ENCODE measurements at regions not wholly inside any gene's neighbourhood (a gene's known extent, or its start where the extent isn't known, plus 50 kb on each side); places are given as distances from the start of the nearest gene placed in this dataset.

DNA sequence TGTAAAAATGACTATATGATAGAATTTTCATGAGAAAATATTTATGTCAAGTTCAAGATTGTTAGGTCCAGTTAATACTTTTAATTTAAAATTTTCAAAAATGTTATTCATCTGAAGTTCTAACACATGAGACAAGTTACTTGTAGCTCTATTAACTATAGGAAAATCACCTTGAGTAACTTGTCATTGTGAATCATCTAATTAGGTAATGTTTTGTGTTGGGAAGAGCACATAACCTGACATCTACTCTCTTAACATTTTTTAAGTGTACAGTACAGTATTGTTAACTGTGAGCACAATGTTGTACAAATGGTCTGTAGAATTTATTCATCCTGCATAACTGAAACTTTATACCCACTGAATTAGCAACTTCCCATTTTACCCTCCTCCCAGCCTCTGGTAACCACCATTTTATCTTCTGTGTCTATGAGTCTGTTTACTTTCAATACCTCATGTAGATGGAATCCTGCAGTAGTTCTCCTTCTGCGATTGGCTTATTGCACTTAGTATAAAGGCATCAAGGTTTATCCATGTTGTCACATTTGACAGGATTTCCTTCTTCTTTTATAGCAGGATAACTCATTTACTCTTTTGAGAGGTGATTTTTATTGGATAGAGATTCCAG lies 54.6 kb downstream of the ARL4A start:
- no peak for TF ChIP-seq CTCF (conservative IDR thresholded peaks at IDR 0.05)
- TF ChIP-seq EZH2 (IDR thresholded peaks at IDR 0.05; ENCODE audit: low read depth), result no peak

Data from PC-9 (cell line).